NCI-H2107 (cell line): ENCODE measurements at regions not wholly inside any gene's neighbourhood (a gene's known extent, or its start where the extent isn't known, plus 50 kb on each side); places are given as distances from the start of the nearest gene placed in this dataset.
"Not testable (repeated sequence)": the region's sequence is repeated elsewhere in the genome, so short reads cannot be mapped to it uniquely, and the experiment has no call there.

Source experiments
- DNase-seq: peaks from one replicate; lab custom pipeline; 2025; lab: John Stamatoyannopoulos, UW

DNA sequence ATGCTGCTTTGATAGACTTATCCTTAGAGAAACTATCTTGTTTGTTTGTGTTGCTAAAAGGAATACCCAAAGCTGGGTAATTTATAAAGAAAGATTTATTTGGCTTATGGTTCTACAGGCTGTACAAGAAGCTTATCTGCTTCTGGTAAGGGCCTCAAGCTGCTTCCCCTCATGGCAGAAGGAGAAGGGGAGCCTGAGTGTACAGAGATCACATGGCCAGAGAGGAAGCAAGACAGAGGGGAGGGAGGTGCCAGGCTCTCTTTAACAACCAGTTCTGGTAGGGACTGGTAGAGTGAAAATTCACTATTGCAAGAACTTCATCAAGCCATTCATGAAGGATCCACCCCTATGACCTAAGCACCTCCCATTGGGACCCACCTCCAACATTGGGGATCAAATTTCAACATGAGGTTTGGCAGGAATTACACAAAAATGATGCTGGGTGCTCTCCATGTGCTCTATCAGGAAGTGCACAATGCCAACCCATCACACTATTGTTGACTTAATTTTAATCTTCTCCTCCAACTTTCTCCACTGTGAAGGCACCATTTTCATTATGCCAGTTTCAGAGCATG, 115.1 kb upstream of the SHB start:
- no peak for DNase-seq

DNA sequence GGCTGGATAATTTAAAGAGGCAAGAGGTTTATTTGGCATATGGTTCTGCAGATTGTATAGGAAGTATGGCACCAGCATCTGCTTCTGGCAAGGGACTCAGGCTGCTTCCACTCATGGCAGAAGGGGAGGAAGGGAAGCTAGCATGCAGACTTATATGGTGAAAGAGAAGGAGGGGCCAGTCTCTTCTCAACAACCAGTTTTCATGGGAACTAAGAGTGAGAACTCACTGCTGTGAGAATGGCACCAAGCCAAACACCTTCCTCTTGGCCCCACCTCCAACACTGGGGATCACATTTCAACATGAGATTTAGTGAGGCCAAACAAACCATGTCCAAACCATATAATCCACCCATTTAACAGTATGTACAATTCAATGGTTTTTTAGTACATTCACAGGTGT, 113.3 kb upstream of the SHB start:
- DNase-seq = no peak

DNA sequence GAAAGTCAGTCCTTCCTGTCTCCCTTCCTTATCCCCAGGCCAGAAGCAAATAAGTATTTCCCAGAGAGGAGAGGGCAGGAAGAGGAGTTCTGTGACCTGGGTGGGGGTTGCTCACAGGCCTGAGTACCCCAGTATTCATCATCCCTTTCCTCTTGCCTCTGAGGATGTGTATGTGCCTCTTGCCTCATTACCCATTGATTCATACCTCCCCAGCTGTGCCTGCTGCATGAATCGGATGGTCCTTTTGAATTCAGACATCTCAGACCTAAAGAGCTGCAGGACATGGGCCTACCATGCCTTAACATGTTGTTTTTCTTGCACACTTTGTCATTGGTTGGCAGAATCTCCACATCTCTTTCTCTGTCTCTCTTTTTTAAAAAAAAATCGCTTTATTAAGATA, 112.8 kb upstream of the SHB start:
- no peak for DNase-seq

DNA sequence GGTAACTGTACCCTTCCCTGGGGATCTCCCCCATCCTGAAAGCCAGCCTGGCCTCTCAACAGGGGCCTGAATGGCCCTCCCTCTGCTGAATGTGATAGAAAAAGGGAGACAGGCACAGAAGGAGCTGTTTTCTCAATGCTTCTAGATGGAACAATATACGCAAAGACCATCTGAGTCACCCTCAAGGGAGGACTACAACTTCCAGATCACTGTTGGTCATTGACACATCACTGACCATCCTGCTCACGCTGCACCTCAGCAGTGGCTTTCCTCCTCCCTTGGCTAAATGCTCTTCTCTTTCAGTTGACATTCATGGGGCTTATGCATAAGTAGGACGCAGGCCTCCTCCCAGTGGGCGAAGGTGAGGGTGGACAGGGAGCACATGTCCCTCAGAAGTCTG, 112.2 kb upstream of the SHB start:
- no peak for DNase-seq

DNA sequence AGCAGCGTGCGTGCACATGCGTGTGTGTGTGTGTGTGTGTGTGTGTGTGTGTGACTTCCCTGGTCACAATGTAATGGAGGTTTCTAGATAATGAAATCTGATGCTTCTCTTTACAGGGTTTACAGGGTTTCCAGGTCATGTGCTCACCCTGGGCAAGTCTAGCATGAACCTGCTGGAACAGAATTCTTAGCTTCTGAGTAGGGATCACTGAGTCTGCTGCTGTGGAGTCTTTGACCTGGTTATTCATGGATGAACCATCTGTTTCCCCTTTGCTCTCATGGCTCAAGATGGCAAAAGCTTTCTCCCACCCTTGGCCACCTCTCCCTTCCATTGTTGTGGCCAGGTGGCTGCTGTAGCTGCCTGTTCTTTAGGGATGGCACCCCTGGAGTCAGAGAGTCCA, 111.6 kb upstream of the SHB start:
- no peak for DNase-seq

DNA sequence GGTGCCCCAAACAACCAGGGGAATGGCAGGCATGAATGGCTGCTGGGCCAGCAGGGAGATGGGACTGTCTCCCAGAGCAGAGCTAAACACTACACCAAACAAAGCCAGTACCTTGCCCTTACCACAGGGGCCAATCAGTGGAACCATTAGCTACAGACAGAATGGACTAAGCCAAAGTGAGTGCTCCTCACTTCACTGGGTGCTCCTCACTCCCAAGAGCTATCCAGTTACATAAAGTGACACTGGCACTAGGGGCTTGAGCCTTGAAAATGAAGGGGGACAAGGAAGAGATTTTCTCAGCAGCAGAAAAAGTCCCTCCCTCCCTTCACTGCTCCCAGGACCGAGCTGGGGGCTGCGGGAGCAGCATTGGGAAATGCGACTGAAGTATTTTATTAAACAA, 110.9 kb upstream of the SHB start:
- no peak for DNase-seq

DNA sequence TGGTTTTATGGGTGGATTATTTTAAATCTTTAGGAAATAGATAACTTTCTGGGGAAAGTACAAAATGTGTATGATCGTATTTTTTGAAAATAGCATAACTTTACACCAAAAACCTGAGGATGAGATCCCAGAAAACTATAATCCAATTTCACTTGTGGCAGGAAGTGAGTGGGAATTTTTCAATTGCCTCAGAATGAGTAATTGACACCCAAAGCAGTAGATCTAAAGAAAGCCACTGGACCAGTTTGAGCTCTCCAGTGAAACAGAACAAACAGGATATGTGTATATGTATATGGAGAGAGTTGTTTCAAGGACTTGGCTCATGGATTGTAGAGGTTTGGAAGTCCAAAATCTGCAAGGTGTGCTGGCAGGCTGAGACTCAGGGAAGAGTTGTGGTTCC, 109.2 kb upstream of the SHB start:
- no peak for DNase-seq

DNA sequence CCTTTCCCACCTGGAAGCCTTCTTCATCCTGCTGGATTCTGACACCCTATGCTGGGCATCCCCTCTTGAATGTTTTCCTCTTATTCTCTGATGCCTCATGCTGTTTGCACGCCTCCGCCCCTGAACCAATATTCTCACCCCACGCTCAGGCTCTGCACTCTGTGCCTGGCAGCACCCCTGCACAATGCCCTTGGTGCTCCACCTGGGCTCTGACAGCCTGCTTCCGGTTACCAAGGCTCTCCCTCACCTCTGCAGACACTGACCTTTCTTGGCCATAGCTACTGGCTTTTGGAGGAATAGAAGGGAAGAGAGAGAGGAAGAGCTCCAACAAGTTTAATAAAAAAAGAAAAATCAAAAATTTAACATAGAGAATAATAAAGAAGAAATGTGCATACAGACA, 108.7 kb upstream of the SHB start:
- DNase-seq = no peak

DNA sequence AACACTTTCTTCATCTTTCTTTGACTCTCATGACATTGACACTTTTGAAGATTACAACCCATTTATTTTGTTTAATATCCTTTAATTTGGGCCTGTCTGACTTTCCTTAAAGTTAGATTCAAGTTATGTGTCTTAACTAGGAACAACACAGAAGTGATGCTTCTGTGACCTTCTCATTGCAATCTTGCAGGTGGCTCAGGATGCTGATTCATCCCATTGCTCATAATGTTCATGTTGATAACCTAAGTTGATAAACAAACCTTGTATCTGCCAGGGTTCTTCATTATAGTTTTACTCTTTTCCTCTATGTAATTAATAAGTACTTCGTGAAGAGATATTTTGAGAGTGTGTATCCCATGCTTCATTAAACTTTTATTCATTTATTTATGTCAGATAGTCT, 107.2 kb upstream of the SHB start:
- DNase-seq = no peak

DNA sequence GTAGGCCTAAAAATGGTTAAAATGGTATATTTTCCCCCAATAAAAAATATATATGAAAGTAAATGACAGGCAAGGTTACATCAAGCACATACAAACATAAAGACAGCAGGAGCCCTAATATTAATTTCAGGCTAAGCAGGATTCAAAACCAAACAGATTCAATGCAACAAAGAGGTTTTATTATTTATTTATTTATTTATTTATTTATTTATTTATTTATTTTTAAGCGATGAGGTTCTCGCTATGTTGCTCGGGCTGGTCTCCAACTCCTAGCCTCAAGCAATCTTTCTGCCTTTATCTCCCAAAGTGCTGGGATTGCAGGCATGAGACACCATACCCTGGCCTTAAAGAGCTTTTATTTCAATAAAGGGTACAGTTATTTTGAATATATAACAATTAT, 106.4 kb upstream of the SHB start:
- no peak for DNase-seq

DNA sequence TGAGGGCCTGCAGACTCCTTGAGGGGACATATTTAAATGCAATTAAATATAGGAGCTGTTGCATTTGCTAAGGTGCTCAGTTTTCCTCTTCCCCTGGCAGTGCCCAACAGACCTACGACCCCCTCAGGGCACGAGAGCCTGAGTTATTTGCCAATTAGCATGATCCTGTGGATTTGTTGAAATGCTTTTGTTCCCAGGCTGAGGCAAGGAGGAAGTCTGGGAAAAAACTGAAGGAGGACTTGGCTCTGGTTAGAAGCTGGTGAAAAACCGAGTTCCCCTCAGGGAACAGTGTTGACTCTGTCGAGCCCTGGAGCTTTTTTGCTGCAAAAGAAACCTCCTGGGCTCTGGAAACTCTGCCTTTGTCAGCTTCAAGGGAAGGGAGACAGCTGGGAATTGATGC, 103.6 kb upstream of the SHB start:
- no peak for DNase-seq

DNA sequence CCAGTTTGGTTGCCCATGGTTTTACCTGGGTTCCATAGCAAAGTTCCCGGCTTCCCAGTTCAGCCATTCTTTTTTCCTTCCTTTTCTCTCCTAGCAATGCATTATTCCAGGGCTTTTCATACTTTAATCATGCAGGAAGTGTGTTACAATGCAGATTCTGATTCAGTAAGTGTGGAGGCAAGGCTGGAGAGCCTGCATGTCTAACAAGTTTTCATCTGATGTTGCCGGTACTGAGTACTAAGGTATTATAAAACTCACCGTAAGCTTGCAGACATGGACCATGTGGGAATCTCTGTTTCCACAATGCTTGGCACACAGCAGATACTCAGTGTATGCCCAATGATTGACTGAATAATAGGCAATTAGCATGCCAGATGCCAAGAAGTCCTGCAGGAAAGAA, 102.9 kb upstream of the SHB start:
- no peak for DNase-seq

DNA sequence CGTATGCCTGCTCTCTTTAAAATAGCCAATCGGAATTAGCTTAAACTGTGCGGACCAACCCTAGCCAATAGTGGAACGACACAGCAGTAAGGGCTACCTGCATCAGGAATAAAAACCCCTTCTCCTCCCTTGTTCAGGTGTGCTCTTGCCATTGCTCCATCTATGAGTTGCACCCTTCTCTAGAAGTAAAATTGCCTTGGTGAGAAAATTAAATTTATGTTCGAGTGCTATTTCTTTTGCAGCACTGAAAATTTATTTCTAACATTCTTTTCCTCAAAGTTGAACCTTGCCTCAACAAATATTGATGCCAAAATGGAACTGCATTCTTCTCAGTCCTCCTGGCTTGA, 102.5 kb upstream of the SHB start:
- DNase-seq = no peak

DNA sequence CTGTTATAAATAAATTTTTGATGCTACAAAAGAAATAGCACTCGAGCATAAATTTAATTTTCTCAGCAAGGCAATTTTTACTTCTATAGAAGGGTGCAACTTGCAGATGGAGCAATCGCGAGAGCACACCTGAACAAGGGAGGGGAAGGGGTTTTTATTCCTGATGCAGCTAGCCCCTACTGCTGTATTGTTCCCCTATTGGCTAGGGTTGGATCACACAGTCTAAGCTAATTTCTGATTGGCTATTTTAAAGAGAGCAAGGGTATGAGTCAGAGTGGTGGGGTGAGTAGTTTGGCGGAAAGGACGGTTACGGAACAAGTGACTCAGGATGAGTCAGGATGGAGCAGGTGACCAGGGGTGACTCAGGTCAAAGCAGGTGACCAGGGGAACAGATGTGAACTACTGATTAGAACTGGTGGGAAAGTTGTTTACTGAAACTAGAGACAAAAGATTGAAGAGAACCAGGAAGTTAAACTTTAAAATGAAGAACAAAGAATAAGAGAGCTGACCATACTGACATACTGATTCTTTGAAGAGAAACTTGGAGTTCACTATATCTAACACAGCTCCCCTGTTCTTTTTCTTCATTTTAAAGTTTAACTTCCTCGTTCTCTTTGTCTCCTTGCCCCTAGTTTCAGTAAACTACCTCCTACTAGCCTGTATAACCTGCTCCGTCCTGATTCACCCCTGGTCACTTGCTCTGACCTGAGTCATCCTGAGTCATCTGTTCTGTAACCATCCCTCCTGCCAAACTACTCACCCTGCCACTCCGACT, 101.9 kb upstream of the SHB start:
- not testable (repeated sequence) for DNase-seq

DNA sequence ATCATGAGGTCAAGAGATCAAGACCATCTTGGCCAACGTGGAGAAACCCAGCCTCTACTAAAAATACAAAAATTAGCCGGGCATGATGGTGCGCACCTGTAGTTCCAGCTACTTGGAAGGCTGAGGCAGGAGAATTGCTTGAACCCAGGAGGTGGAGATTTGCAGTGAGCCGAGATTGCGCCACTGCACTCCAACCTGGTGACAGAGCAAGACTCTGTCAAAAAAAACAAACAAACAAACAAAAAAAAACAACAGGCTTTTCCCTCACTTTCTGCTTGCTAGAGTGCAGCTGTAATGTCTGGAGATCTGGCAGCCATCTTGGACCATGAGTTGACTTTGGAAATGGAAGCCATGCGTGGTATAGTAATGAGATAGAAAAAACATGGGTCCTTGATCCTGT, 101.1 kb upstream of the SHB start:
- DNase-seq = not testable (repeated sequence)

DNA sequence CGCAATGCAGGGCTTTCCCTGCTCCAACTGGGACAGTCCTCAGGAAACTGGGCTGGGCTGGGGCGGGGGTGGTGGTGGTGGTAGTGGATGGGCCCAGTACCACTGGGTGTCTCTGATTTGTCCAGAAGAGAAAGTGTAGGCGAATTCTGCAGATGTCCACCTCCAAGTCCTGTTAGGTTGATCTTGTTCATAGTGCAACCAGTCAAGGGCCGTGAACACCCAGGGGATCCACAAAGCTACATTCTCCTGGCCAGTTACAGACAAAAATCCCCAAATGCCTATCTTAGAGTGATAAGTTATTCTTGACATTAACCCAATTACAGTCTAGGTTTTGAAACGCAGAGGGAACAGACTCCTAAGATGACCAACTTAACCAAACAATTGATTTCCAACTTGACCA, 97.5 kb upstream of the SHB start:
- no peak for DNase-seq

DNA sequence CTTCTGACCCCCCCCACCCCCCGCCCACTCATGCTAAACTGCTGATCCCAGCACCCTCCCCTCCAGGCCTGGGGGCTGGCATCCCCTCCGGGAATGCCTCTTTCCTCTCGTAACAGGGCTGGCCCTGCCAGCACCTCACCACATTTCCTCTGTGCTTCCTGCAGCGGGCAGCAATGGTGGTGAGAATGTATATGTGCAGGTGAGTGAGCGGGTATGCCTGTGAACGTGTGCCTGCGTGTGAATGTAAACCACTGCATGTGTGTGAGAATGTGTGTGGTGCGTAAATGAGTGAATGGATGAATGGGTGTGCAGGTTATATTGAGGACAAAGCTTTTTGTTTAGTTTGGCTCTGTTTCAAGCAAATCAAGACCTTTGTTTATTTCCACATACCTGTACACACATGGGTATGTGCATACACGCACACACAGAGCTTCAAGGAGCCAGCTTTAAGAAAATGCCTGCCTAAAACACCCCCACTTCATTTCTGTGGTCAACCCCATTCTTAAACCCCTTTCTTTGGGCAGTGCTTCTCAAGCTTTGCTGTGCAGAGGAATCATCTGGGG, 95.7 kb upstream of the SHB start:
- no peak for DNase-seq

DNA sequence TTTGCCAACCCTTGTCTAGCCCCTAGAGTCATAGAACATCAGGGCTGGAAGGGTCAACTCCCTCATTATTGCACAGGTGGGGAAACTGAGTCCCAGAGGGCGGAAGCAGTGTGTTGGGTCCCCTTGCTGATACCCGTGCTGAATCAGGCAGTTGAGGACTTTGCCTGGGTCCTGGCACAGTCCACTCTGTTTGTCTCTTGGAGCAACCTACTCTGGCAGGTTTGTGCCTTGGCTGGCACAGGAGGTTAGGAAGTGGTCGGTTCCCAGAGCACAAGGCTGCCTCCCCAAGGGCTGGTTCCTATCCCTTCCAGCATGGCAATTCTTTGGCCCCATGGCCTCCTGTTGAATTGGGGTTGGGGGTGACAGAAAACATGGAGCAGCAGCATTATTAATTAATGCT, 94.5 kb upstream of the SHB start:
- no peak for DNase-seq

DNA sequence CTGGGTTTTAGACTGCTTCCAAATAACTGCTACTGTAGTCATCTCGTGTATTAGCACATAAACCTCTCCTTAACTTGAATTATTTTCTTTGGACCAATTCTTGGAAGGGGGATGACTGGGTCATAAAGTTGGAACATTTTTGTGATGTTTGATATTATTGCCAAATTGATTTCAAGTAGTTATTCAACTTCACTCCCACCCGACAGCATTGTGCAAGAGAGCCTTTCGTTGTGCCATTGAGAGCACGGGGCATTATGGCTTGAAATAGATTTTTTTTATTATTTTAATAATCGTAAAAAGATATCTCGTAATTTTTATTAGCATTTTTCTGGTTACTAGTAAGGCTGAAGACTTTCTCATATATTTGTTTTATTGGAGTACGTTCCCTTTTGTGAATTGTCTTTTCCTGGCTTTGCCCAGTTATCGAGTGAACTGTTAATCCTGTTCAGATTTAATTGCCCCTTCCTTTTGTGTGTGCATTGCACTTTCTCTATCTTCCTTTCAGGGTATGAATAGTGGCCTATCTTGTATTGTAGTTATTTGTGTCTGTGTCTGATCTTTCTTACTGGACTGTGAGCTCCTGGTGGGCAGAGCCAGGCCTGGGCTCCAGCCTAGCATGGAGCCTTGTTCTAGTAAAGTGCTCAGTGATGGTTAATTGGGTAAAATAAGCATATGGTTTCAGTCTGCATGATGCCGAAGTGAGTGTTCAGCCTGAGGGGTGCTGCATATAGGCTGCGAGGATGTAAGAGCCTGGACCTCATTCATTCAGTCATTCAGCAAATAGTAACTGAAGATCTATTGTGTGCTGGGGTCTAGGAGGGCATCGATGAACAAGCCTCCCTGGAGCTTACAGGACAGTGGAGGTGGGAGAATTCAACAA, 93.5 kb upstream of the SHB start:
- no peak for DNase-seq

DNA sequence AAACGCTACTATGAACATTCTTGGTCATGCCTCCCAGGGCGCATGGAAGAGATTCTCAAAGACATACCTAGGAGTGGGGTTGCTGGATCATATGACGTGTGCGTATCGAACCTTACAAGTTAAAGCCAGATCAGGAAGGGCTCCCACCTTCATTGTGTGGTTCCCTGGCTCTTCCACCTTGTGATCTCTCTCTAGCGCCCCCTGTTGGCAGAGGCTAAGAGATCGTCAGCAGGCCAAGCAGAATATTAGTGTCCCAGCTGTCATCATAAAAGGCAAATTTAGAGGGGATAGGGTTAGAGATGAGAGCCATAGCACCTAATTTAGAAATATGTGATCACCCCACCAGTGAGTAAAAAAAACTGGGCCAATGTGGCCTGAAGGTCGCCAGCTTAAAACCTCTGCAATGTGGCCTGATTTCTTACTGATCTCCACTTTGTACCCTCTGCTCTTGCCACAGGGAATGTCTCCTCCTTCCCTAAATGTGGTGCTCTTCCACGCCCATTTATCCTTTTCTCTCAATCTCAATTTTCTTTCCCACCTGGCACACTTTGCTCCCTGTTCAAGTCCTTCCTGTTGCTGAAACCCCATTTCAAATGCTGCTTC, 91.7 kb upstream of the SHB start:
- DNase-seq = no peak

DNA sequence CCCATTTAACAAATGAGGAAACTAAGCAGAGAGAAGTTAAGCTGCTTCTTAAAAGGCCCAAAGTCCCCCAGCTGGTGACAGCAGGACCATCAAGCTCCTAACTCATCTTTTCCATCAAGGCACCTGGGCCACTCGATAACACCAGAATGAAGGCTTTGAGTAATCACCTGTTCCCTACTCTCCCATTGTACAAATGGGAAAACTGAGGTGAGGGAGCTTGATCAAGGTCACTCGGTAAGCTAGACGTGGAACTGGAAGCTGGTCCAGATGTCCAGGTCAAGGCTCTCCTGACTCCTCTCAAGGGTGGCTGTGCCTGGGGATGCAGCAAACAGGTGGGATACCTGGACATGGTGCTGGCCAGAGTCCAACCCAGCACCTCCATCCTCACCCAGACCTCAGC, 90.6 kb upstream of the SHB start:
- DNase-seq = no peak

DNA sequence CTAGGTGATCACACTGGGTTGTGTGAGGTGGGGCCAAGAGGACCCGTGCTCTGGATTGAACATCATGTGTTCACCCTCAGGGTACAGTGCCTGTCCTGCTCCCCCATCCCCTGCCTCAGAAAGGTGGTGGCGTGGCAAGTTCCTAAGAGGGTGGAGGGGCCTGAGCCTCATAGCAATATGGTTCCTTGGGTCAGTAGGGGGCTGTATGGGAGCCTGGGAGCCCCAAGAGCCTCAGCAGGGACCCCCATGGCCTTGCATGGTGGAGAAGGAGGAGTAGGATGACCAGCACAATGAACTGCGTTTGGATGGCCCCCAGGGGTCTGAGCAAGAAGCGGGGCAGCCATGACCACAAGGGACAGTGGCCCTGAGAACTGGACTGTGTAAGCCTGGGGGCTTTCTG, 89.6 kb upstream of the SHB start:
- DNase-seq = no peak

DNA sequence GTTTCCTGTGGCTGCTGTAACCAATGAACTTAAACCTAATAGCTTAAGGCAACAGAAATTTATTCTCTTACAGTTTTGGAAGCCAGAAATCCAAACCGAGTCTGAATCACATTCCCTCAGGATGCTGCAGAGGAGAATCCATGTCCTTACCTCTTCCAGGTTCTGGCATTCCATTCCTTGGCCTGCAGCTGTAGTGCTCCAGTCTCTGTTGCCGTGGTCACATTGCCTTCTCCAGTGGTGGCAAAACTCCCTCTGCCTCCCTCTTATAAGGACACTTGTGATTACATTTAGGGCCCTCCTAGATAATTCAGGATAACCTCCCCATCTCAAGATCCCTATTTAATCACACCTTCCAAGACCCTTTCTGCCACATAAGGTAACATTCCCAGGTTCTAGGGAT, 88.7 kb upstream of the SHB start:
- no peak for DNase-seq
